Karpas-422 (cell line): ENCODE measurements at regions not wholly inside any gene's neighbourhood (a gene's known extent, or its start where the extent isn't known, plus 50 kb on each side); places are given as distances from the start of the nearest gene placed in this dataset.
"Not testable (repeated sequence)": the region's sequence is repeated elsewhere in the genome, so short reads cannot be mapped to it uniquely, and the experiment has no call there.

Source experiments
- DNase-seq: peaks from one replicate; pipeline ENCODE4 v3.0.0-alpha.2; 2015
- H2AFZ ChIP-seq: fragments of 200-600 bp; sonication (generic); 2 replicates; pipeline ENCODE4 v1.6.1; 2014; ENCODE audit warnings: antibody characterized with exemption, low read length, mixed read lengths
- H3K27ac ChIP-seq: fragments of 200-600 bp; sonication (generic); 2 replicates; pipeline ENCODE4 v1.5.1; 2014; ENCODE audit warnings: mild to moderate bottlenecking, low read length, moderate library complexity
- H3K27me3 ChIP-seq: fragments of 200-600 bp; sonication (generic); 2 replicates; pipeline ENCODE4 v1.6.1; 2014; ENCODE audit warnings: low read length, mixed read lengths
- H3K36me3 ChIP-seq: fragments of 200-600 bp; sonication (generic); 2 replicates; pipeline ENCODE4 v1.6.1; 2014; ENCODE audit warnings: low read length, mixed read lengths; ENCODE audit not compliant: insufficient read depth
- H3K4me1 ChIP-seq: fragments of 200-600 bp; sonication (generic); 2 replicates; pipeline ENCODE4 v1.6.1; 2014; ENCODE audit warnings: mild to moderate bottlenecking, low read length, mixed read lengths
- H3K4me2 ChIP-seq: fragments of 200-600 bp; sonication (generic); 2 replicates; pipeline ENCODE4 v1.6.1; 2014; ENCODE audit warnings: low read length, low read depth, mild to moderate bottlenecking; ENCODE audit not compliant: poor library complexity, severe bottlenecking
- H3K4me3 ChIP-seq: fragments of 200-600 bp; sonication (generic); 2 replicates; pipeline ENCODE4 v1.5.1; 2014; ENCODE audit warnings: mild to moderate bottlenecking, antibody characterized with exemption, low read length, mixed read lengths
- H3K79me2 ChIP-seq: fragments of 200-600 bp; sonication (generic); 2 replicates; pipeline ENCODE4 v1.6.1; 2014; ENCODE audit warnings: mild to moderate bottlenecking, low read length, mixed read lengths
- H3K9ac ChIP-seq: fragments of 200-600 bp; sonication (generic); 2 replicates; pipeline ENCODE4 v1.6.0; 2014; ENCODE audit warnings: low read length
- H3K9me2 ChIP-seq: fragments of 200-600 bp; sonication (generic), shearing (Covaris generic); replicated peaks from 2 replicates; pipeline ENCODE4 v1.6.0; 2014; ENCODE audit warnings: mild to moderate bottlenecking, low read length, moderate library complexity; ENCODE audit not compliant: insufficient read depth
- H3K9me3 ChIP-seq: fragments of 300-700, 200-600 bp; sonication (generic); 2 replicates; pipeline ENCODE4 v1.6.1; 2014; ENCODE audit warnings: low read length, mixed read lengths
- H4K20me1 ChIP-seq: fragments of 200-600 bp; sonication (generic); 2 replicates; pipeline ENCODE4 v1.6.1; 2014; ENCODE audit warnings: mild to moderate bottlenecking, antibody characterized with exemption, low read length, low read depth; ENCODE audit not compliant: insufficient read depth

GRCh38 chr9:104235347-104236120, 141.4 kb downstream of the SMC2 start:
- not testable (repeated sequence) for H3K27me3 ChIP-seq, H3K4me3 ChIP-seq

DNA sequence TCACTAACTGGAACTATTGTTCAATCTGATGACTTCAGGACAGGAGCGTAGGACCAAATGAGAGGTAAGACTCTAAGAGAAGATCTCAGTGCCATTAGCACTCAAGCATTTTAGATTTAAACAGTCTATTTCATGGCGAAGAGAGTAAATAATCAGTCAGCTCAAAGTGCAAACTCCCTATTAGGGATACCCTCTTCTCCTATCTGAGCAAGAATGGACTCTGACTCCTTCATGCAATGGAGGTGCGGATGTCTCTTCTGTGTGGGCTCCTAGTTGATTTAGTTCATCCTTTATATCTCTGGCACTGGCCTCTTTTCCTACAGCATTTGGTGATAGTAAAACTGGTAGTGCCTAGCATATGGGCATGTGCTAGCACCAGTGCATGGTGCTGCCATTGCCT, 144.6 kb downstream of the SMC2 start:
- no peak overlapping the region for H3K27ac ChIP-seq
- H4K20me1 ChIP-seq = no peaks in the 10 kb centered on the region
- no peak overlapping the region for H3K4me2 ChIP-seq
- no peak overlapping the region for H3K9ac ChIP-seq
- no peaks in the 10 kb centered on the region for H3K36me3 ChIP-seq
- H3K9me3 ChIP-seq = no peaks in the 10 kb centered on the region
- H2AFZ ChIP-seq = no peak overlapping the region
- H3K27me3 ChIP-seq = peaks cover 2% of the 10 kb centered on the region; the same call in 1 of the 2 replicates
- H3K4me1 ChIP-seq = no peaks in the 10 kb centered on the region
- DNase-seq = no peak
- H3K79me2 ChIP-seq = no peaks in the 10 kb centered on the region
- no peaks in the 10 kb centered on the region for H3K9me2 ChIP-seq
- no peak overlapping the region for H3K4me3 ChIP-seq

More at GRCh38 chr9:104235347-104236120, 141.4 kb downstream of the SMC2 start:
- H3K9me3 ChIP-seq, H3K9ac ChIP-seq, H3K9me2 ChIP-seq, H3K4me1 ChIP-seq, H2AFZ ChIP-seq, H3K27ac ChIP-seq, H3K79me2 ChIP-seq, DNase-seq, H3K36me3 ChIP-seq, H4K20me1 ChIP-seq, H3K4me2 ChIP-seq: not testable (repeated sequence)

GRCh38 chr9:104240890-104241289, 146.8 kb downstream of the SMC2 start:
- Histone ChIP-seq H3K9ac (no peak overlapping the region), H3K27ac (no peak overlapping the region), H3K79me2 (no peaks in the 10 kb centered on the region), H3K4me3 (no peak overlapping the region), H3K4me1 (no peaks in the 10 kb centered on the region), H3K9me2 (no peaks in the 10 kb centered on the region), H4K20me1 (no peaks in the 10 kb centered on the region), H3K9me3 (no peaks in the 10 kb centered on the region), H3K4me2 (no peak overlapping the region), H3K27me3 (peaks cover 2% of the 10 kb centered on the region; the same call in 1 of the 2 replicates), H3K36me3 (no peaks in the 10 kb centered on the region), H2AFZ (no peak overlapping the region)
- DNase-seq = no peak

DNA sequence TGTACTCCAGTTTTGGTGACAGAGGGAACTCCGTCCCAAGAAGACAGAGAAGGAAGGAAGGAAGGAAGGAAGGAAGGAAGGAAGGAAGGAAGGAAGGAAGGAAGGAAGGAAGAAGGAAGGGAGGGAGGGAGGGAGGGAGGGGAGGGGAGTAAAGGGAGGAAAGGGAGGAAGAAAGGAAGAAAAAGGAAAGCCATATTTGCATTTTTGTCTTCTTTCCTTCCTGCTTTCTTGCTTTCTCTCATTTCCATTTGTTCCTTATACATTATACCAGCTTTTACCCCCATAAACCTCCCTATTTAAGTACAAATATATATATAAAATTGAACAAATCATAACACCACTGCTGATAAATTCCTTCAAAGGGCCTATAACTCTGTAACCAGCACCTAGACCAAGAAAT, 151.8 kb downstream of the SMC2 start:
- H3K4me1 ChIP-seq = no peaks in the 10 kb centered on the region
- no peaks in the 10 kb centered on the region for H3K9me2 ChIP-seq
- H2AFZ ChIP-seq = no peak overlapping the region
- H3K9me3 ChIP-seq = no peaks in the 10 kb centered on the region
- H3K4me2 ChIP-seq = no peak overlapping the region
- H3K27me3 ChIP-seq = no peaks in the 10 kb centered on the region
- no peak overlapping the region for H3K9ac ChIP-seq
- H3K79me2 ChIP-seq = no peaks in the 10 kb centered on the region
- no peaks in the 10 kb centered on the region for H3K36me3 ChIP-seq
- DNase-seq = no peak
- no peak overlapping the region for H3K27ac ChIP-seq
- no peak overlapping the region for H3K4me3 ChIP-seq
- H4K20me1 ChIP-seq = no peaks in the 10 kb centered on the region

- Histone ChIP-seq H3K79me2 (no peaks in the 10 kb centered on the region), H3K9ac (no peak overlapping the region), H2AFZ (no peak overlapping the region), H4K20me1 (no peaks in the 10 kb centered on the region), H3K9me2 (no peaks in the 10 kb centered on the region), H3K27ac (no peak overlapping the region), H3K4me2 (no peak overlapping the region), H3K4me1 (no peaks in the 10 kb centered on the region), H3K9me3 (no peaks in the 10 kb centered on the region), H3K4me3 (no peak overlapping the region), H3K36me3 (no peaks in the 10 kb centered on the region), H3K27me3 (no peaks in the 10 kb centered on the region)
- no peak for DNase-seq
Measured at GRCh38 chr9:104247899-104248460, 153.9 kb downstream of the SMC2 start.

DNA sequence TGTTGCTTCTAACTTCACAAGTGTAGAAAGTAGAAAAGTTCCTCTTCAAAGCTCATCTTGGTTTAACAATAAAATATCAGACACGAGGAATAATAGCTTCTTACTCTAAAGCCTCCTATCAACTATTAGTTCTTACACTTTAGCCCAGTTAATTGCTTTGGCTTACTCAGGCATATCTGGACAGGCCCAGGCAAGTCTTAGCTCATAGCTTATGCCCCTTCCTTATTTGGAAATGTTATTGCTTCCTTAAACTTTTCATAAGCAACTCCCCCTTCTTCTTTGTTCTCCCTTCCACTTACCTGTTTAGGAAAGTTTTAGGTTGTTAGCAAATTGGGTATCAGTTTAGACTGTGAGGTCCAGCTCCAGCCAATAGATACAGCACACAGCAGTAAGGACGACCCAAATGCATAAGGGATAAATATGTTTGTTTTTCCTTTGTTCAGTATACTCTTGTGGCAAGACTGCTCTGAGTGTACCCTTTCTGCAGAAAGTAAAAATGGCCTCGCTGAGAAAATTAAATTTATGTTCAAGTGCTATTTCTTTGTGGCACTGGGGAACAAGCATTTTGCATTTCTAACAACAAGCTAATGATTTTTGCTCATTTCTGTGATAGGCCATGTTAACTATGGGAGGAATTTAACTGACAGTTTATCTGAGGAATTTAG, 162.1 kb downstream of the SMC2 start:
- Histone ChIP-seq H3K9me3 (no peaks in the 10 kb centered on the region), H3K79me2 (no peaks in the 10 kb centered on the region), H3K9me2 (no peaks in the 10 kb centered on the region), H4K20me1 (no peaks in the 10 kb centered on the region), H3K4me1 (no peaks in the 10 kb centered on the region), H3K9ac (no peak overlapping the region), H3K27ac (no peak overlapping the region), H3K4me2 (no peak overlapping the region), H2AFZ (no peak overlapping the region), H3K36me3 (no peaks in the 10 kb centered on the region), H3K4me3 (no peak overlapping the region), H3K27me3 (no peaks in the 10 kb centered on the region)
- no peak for DNase-seq

GRCh38 chr9:104256696-104257062, 162.6 kb downstream of the SMC2 start:
- Histone ChIP-seq H3K27ac (no peak overlapping the region), H3K27me3 (no peaks in the 10 kb centered on the region), H3K9ac (no peak overlapping the region), H2AFZ (no peak overlapping the region), H3K4me2 (no peak overlapping the region), H3K9me3 (no peaks in the 10 kb centered on the region), H3K4me1 (no peaks in the 10 kb centered on the region), H3K9me2 (no peaks in the 10 kb centered on the region), H4K20me1 (no peaks in the 10 kb centered on the region), H3K36me3 (no peaks in the 10 kb centered on the region), H3K79me2 (no peaks in the 10 kb centered on the region), H3K4me3 (no peak overlapping the region)
- DNase-seq = no peak

GRCh38 chr9:104258296-104259011, 164.3 kb downstream of the SMC2 start:
- Histone ChIP-seq H2AFZ (no peak overlapping the region), H3K79me2 (no peaks in the 10 kb centered on the region), H3K27me3 (no peaks in the 10 kb centered on the region), H3K4me3 (no peak overlapping the region), H3K9me2 (no peaks in the 10 kb centered on the region), H3K4me2 (no peak overlapping the region), H3K9me3 (no peaks in the 10 kb centered on the region), H3K9ac (no peak overlapping the region), H3K27ac (no peak overlapping the region), H4K20me1 (no peaks in the 10 kb centered on the region), H3K4me1 (no peaks in the 10 kb centered on the region), H3K36me3 (no peaks in the 10 kb centered on the region)
- no peak for DNase-seq
